HCT116 (cell line): ENCODE measurements at regions not wholly inside any gene's neighbourhood (a gene's known extent, or its start where the extent isn't known, plus 50 kb on each side); places are given as distances from the start of the nearest gene placed in this dataset.

Source experiments
- CBX3 ChIP-seq: IDR thresholded peaks from 2 replicates; pipeline ENCODE4 v1.6.1; 2012; ENCODE audit warnings: low read depth
- RAD21 ChIP-seq: IDR thresholded peaks from 2 replicates; pipeline ENCODE4 v1.6.1; 2012; ENCODE audit warnings: low read depth, mild to moderate bottlenecking
- SP1 ChIP-seq: IDR thresholded peaks from 2 replicates; pipeline ENCODE4 v1.6.1; 2012; ENCODE audit warnings: low read depth
- TF ChIP-seq, protein P1 (sequence below): IDR thresholded peaks from 2 replicates; pipeline ENCODE4 v1.6.1; 2012; ENCODE audit warnings: low read depth
- TF ChIP-seq, protein P2 (sequence below): IDR thresholded peaks from 2 replicates; pipeline ENCODE4 v1.6.1; 2011; ENCODE audit warnings: mild to moderate bottlenecking, low read length, moderate library complexity; ENCODE audit not compliant: insufficient replicate concordance; ENCODE audit errors: extremely low read depth
- TF ChIP-seq, protein P3 (sequence below), 3 experiments: fragments of 200-600 bp in 1 of 3; sonication (generic) in 1 of 3; IDR thresholded peaks in 2 of 3; conservative IDR thresholded peaks in 1 of 3; 2 replicates each; pipeline ENCODE4 v1.5.1; 2012 to 2017; ENCODE audit warnings: low read depth in 2 of 3, low read length in 2 of 3, antibody characterized with exemption in 1 of 3, borderline replicate concordance in 1 of 3, control low read depth in 1 of 3, mild to moderate bottlenecking in 1 of 3, mixed read lengths in 1 of 3, mixed run types in 1 of 3, moderate library complexity in 1 of 3; ENCODE audit not compliant: insufficient read depth in 1 of 3

DNA sequence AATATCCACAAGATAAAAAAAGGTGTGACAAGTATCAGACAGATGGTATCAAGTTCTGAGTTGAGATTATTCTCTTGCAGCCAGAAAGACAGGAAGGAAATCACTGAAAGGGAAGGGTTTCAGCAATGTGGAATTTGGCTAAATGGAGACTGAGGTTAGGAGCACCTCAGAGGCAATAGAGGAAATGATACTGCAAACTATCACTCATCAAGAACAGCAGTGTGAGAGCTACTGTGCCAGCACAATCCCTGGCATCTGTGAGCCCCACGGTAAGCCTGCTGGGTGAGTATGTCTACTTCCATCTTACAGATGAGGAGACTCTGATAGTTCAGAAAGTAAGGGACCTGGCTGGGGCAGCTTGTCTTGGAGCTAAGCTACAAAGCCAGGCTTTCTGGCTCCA lies 162.0 kb downstream of the SALL1 start (continued):
- TF ChIP-seq, protein P1, sequence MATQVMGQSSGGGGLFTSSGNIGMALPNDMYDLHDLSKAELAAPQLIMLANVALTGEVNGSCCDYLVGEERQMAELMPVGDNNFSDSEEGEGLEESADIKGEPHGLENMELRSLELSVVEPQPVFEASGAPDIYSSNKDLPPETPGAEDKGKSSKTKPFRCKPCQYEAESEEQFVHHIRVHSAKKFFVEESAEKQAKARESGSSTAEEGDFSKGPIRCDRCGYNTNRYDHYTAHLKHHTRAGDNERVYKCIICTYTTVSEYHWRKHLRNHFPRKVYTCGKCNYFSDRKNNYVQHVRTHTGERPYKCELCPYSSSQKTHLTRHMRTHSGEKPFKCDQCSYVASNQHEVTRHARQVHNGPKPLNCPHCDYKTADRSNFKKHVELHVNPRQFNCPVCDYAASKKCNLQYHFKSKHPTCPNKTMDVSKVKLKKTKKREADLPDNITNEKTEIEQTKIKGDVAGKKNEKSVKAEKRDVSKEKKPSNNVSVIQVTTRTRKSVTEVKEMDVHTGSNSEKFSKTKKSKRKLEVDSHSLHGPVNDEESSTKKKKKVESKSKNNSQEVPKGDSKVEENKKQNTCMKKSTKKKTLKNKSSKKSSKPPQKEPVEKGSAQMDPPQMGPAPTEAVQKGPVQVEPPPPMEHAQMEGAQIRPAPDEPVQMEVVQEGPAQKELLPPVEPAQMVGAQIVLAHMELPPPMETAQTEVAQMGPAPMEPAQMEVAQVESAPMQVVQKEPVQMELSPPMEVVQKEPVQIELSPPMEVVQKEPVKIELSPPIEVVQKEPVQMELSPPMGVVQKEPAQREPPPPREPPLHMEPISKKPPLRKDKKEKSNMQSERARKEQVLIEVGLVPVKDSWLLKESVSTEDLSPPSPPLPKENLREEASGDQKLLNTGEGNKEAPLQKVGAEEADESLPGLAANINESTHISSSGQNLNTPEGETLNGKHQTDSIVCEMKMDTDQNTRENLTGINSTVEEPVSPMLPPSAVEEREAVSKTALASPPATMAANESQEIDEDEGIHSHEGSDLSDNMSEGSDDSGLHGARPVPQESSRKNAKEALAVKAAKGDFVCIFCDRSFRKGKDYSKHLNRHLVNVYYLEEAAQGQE, result no peak
- TF ChIP-seq RAD21 (no peak), CBX3 (no peak), SP1 (no peak)
- TF ChIP-seq, protein P2, sequence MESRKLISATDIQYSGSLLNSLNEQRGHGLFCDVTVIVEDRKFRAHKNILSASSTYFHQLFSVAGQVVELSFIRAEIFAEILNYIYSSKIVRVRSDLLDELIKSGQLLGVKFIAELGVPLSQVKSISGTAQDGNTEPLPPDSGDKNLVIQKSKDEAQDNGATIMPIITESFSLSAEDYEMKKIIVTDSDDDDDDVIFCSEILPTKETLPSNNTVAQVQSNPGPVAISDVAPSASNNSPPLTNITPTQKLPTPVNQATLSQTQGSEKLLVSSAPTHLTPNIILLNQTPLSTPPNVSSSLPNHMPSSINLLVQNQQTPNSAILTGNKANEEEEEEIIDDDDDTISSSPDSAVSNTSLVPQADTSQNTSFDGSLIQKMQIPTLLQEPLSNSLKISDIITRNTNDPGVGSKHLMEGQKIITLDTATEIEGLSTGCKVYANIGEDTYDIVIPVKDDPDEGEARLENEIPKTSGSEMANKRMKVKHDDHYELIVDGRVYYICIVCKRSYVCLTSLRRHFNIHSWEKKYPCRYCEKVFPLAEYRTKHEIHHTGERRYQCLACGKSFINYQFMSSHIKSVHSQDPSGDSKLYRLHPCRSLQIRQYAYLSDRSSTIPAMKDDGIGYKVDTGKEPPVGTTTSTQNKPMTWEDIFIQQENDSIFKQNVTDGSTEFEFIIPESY, result no peak
- TF ChIP-seq, protein P3, sequence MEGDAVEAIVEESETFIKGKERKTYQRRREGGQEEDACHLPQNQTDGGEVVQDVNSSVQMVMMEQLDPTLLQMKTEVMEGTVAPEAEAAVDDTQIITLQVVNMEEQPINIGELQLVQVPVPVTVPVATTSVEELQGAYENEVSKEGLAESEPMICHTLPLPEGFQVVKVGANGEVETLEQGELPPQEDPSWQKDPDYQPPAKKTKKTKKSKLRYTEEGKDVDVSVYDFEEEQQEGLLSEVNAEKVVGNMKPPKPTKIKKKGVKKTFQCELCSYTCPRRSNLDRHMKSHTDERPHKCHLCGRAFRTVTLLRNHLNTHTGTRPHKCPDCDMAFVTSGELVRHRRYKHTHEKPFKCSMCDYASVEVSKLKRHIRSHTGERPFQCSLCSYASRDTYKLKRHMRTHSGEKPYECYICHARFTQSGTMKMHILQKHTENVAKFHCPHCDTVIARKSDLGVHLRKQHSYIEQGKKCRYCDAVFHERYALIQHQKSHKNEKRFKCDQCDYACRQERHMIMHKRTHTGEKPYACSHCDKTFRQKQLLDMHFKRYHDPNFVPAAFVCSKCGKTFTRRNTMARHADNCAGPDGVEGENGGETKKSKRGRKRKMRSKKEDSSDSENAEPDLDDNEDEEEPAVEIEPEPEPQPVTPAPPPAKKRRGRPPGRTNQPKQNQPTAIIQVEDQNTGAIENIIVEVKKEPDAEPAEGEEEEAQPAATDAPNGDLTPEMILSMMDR (IDR thresholded peaks at IDR 0.05 in 2 of 3, conservative IDR thresholded peaks at IDR 0.05 in 1 of 3; ENCODE audit: borderline replicate concordance in 1 of 3, insufficient read depth in 1 of 3, low read depth in 2 of 3, low read length in 2 of 3), result no peak
